LNCaP clone FGC (cell line): ENCODE measurements at regions not wholly inside any gene's neighbourhood (a gene's known extent, or its start where the extent isn't known, plus 50 kb on each side); places are given as distances from the start of the nearest gene placed in this dataset.

Source experiments
- DNase-seq: peaks from one replicate; pipeline ENCODE4 v3.0.0-alpha.2; 2011; ENCODE audit warnings: low read depth
- H3K4me3 ChIP-seq: 2 replicates; pipeline ENCODE4 v1.5.1; 2011; ENCODE audit warnings: mild to moderate bottlenecking, low read depth, low read length, control low read depth
- CTCF ChIP-seq: IDR thresholded peaks from 2 replicates; pipeline ENCODE4 v1.5.1; 2012; ENCODE audit warnings: mild to moderate bottlenecking; ENCODE audit not compliant: control insufficient read depth, insufficient read depth; ENCODE audit errors: extremely low read depth

GRCh38 chr10:130771491-130771946, 540.0 kb downstream of the TCERG1L start:
- no peak for TF ChIP-seq CTCF
- DNase-seq, result no peak
- H3K4me3 ChIP-seq, result no peak overlapping the region

DNA sequence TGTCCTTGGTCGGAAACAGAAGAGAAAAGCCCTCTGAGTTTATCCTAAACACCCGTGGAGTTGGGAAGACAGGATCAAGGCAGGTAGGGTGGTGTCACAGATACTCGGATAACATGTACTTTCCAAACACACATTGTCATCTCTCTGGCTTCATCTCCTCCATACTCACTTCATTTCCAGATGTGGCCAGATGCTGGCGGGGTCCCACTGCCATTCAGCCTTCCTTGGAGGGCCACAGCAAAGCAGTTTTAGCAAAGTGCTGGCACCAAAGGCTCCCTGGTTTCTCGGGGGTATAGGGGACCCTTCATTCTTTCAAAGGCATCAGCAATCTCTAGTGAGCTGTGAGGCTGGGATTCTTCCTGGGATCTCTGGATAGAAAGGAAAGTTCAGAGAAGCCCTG, 539.5 kb downstream of the TCERG1L start:
- no peak for TF ChIP-seq CTCF
- DNase-seq, result no peak
- H3K4me3 ChIP-seq, result no peak overlapping the region

DNA sequence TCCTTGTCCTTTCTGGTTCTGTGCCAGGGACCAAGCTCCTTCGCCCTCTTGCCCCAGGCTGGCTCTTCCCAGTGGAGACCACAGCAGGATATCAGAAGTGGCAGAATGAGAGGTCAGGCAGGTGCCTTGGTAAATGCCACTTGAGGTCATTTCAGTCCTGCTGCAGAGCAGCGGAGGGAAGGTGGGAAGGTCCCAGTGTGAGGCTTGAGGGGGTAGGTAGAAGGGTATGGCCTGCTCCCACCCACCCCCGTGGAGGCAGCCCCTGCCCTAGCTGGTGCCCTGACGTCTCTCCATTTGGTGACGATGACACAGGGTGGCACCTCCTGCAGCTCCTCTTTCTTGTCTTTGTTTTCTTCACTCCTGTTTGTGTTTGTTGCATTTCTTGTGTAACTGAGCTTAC, 538.8 kb downstream of the TCERG1L start:
- TF ChIP-seq CTCF, result no peak
- no peak overlapping the region for H3K4me3 ChIP-seq
- DNase-seq, result no peak

- no peak overlapping the region for H3K4me3 ChIP-seq
- no peak for DNase-seq
- no peak for TF ChIP-seq CTCF
These were observed 537.6 kb downstream of the TCERG1L start for GRCh38 chr10:130773941-130774340.

GRCh38 chr10:130774871-130775270, 536.6 kb downstream of the TCERG1L start:
- no peak for TF ChIP-seq CTCF
- no peak overlapping the region for H3K4me3 ChIP-seq

GRCh38 chr10:130775311-130775710, 536.2 kb downstream of the TCERG1L start:
- no peak for TF ChIP-seq CTCF
- no peak for DNase-seq
- H3K4me3 ChIP-seq, result no peak overlapping the region

More at GRCh38 chr10:130774871-130775270, 536.6 kb downstream of the TCERG1L start:
- DNase-seq, result no peak

DNA sequence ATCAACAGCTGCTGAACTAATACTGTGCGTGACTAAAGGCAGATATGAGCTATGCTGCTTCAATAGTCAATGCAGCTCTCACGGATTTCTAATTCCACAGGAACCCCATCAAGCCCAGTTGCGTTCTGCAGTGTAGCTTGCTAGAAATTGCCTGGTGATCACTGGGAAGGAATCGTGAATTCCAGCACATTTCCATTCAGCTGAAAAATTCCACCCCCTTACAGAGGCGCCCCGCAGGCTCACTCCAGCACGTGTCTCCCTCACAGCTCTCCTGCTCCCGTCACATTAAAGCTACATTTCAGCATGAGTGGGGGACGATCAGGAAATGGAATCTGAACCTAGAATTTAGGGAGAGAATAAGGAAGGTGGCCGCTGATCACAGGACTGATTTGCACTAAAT, 534.8 kb downstream of the TCERG1L start:
- H3K4me3 ChIP-seq, result no peak overlapping the region
- no peak for TF ChIP-seq CTCF
- no peak for DNase-seq
